HG02588 (cell line): ENCODE measurements at regions not wholly inside any gene's neighbourhood (a gene's known extent, or its start where the extent isn't known, plus 50 kb on each side); places are given as distances from the start of the nearest gene placed in this dataset.

Experiments used
- ATAC-seq: cut with Tn5 transposase; IDR thresholded peaks from one replicate; pipeline ENCODE4 v1.9.1; 2021; ENCODE audit warnings: mild to moderate bottlenecking, moderate library complexity; ENCODE audit not compliant: unreplicated experiment

DNA sequence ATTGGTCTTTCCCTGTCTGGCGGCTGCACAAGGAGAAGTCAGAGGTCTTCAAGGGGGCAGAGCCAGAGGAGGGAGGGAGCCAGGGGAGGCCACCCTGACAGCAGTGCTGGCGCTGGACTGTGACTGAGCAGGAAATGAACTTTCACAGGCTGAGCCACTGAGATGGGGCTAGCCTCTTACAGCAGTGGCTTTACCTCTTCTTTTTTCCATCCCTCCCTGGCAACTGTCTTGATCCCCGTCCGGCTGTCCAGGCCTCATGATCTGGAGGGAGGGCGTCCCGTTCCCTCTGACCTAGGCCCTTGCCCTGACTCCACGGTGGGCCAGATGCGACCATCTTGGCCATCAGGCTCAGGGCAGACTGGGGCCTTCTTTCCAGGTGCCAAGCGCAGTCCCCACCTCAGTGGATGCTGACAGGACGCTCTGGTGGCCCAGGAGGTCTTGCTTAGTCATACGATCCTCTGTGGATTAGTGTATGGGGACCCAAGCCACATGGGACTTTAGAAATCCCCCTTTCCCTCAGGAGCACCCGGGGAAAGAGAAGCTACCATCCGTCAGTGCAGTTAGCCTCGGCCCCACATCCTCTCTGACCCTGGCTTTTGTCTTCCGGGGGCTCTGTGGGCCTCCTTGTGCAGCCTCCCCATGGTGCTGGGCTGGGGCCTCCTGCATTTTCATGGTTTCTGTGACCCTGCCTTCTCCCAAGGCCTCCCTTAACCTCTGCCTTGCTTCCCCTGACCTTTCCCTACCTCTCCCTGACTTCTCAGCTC is 57.4 kb upstream of the CCDC167 start:
- ATAC-seq, result no peak

GRCh38 chr6:37555040-37555781 is 55.5 kb upstream of the CCDC167 start:
- no peak for ATAC-seq

GRCh38 chr6:37554480-37554819 is 54.8 kb upstream of the CCDC167 start:
- no peak for ATAC-seq

GRCh38 chr6:37552267-37552666 is 52.6 kb upstream of the CCDC167 start:
- ATAC-seq, result no peak

DNA sequence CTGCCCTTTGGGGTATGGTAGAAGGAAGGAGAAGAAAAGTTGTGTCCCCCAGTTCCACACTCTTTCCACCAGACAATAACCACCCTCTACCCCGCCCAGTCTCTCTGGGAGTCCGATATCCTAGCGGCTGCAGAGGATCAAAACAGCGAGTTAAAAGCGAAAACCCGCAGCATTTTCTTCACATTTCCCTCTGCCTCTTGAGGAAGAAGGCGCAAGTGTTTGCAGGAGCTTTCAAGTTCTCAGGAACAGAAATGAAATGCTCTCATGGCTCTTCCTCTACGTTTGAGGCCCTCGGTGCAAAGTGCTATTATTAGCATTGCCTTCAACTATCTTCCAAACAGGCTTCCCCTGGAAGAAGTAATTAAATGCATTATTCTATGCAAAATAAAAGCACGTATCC is 52.2 kb upstream of the CCDC167 start:
- no peak for ATAC-seq

GRCh38 chr6:37551446-37551845 is 51.8 kb upstream of the CCDC167 start:
- ATAC-seq, result no peak

- ATAC-seq, result no peak
Observed at GRCh38 chr6:37551002-37551401, 51.3 kb upstream of the CCDC167 start.

- ATAC-seq, result no peak
Observed at GRCh38 chr6:37550191-37550831, 50.6 kb upstream of the CCDC167 start.

DNA sequence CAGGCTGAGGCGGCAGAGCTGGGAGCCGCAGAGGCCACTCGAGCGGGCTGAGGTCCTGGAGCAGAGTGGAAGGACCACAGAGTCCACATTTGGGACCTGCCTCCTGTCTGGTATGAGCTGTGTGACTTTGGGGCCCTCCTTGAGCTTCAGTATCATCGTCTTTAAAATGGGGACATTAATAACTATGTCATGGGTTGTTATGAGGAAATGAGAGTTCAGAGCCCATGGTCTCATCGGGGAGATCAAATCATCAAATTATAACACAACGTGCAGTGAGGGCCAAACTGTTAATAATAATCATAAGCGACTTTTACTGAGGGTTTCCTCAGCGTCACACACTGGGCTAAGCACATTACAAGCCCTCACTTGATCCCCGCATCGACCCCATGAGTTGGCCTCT is 49.9 kb upstream of the CCDC167 start:
- no peak for ATAC-seq
